ENCODE measurements at regions not wholly inside any gene's neighbourhood (a gene's known extent, or its start where the extent isn't known, plus 50 kb on each side); places are given as distances from the start of the nearest gene placed in this dataset.

DNA sequence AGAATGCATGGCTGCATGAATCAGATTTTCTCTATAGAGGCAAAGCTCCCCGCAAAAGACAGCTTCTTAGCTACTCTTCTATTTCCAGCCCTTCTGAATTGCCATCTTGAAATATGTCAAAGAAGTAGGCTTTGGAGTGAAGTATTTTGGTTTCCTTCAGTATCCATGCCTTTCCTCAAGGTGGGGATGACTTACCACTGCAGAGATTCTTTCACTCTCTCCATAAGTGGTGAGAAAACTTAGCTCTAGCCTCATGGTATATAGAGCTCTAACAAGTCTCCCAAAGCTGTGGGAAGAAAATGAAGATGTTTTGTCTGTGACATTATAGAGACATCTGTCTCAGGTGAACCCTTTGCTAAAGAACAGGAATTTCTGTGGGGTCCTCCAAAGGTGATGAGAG lies 89.6 kb upstream of the ITGB1 start:
- H3K9me3 ChIP-seq, result no peaks in the 10 kb centered on the region
- H3K27me3 ChIP-seq, result no peaks in the 10 kb centered on the region
- WGBS, 2 donors, result 100% methylated on average over 1 of the region's 1 CpG
- H3K27ac ChIP-seq, result no peak overlapping the region
- H3K4me1 ChIP-seq, result no peaks in the 10 kb centered on the region
- no peak overlapping the region for H3K4me3 ChIP-seq
- TF ChIP-seq POLR2A (IDR thresholded peaks at IDR 0.05), result no peak
- TF ChIP-seq, protein P1, sequence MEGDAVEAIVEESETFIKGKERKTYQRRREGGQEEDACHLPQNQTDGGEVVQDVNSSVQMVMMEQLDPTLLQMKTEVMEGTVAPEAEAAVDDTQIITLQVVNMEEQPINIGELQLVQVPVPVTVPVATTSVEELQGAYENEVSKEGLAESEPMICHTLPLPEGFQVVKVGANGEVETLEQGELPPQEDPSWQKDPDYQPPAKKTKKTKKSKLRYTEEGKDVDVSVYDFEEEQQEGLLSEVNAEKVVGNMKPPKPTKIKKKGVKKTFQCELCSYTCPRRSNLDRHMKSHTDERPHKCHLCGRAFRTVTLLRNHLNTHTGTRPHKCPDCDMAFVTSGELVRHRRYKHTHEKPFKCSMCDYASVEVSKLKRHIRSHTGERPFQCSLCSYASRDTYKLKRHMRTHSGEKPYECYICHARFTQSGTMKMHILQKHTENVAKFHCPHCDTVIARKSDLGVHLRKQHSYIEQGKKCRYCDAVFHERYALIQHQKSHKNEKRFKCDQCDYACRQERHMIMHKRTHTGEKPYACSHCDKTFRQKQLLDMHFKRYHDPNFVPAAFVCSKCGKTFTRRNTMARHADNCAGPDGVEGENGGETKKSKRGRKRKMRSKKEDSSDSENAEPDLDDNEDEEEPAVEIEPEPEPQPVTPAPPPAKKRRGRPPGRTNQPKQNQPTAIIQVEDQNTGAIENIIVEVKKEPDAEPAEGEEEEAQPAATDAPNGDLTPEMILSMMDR (IDR thresholded peaks at IDR 0.05), result no peak
- no peak for TF ChIP-seq EP300 (IDR thresholded peaks at IDR 0.05)
- no peaks in the 10 kb centered on the region for H3K36me3 ChIP-seq
- DNase-seq (ENCODE audit: low spot score in 2 of 2), result no peak

DNA sequence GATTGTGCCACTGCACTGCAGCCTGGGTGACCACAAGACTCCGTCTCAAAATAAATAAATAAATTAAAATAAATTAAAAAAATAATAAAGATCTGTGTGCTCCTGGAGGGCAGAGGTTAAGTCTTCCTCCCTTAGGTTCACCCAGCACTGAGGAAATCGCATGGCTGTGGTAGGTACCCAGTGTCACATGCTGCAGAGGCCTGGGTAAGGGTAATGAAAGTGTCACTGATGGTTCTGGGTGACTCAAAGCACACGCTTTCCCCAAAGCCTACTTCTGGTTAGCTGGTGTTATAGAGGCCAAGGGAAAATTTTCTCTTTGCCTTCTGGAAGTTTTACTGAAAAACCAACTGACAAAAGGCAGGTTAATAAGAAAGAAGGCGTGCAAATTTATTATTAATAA lies 88.8 kb upstream of the ITGB1 start:
- Histone ChIP-seq H3K9me3 (no peaks in the 10 kb centered on the region), H3K36me3 (no peaks in the 10 kb centered on the region), H3K4me3 (no peak overlapping the region), H3K4me1 (no peaks in the 10 kb centered on the region), H3K27me3 (no peaks in the 10 kb centered on the region), H3K27ac (no peak overlapping the region)
- TF ChIP-seq, protein P1 (IDR thresholded peaks at IDR 0.05), result no peak
- TF ChIP-seq POLR2A (IDR thresholded peaks at IDR 0.05) (no peak), EP300 (IDR thresholded peaks at IDR 0.05) (no peak)
- DNase-seq (ENCODE audit: low spot score in 2 of 2), result no peak
- WGBS, 2 donors, result 89 to 95% methylated on average over 4 of the region's 4 CpGs

DNA sequence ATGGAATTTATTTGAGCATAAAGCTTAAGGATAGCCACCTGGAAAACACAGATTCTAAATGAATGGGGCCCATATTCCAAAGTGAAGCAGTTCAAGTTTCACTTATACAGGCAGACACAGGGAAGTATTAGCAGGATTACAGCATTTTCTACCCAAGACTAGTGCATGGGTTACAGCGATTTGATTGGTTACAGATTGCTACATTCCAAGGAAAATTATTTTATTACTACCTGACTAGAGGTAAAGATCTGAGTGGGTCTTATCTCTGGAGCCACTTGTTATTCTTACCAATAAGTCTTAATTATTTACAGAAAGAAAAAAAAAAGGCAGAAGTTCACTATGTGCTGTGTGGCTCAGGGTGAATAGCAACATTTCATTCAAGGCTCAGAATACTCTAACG lies 87.4 kb upstream of the ITGB1 start:
- WGBS, 2 donors, result 87 to 89% methylated on average over 2 of the region's 2 CpGs
- Histone ChIP-seq H3K27me3 (no peaks in the 10 kb centered on the region), H3K36me3 (no peaks in the 10 kb centered on the region), H3K4me3 (no peak overlapping the region), H3K4me1 (no peaks in the 10 kb centered on the region), H3K27ac (no peak overlapping the region), H3K9me3 (no peaks in the 10 kb centered on the region)
- TF ChIP-seq, protein P1 (IDR thresholded peaks at IDR 0.05), result no peak
- TF ChIP-seq POLR2A (IDR thresholded peaks at IDR 0.05) (no peak), EP300 (IDR thresholded peaks at IDR 0.05) (no peak)
- no peak for DNase-seq (ENCODE audit: low spot score in 2 of 2)

DNA sequence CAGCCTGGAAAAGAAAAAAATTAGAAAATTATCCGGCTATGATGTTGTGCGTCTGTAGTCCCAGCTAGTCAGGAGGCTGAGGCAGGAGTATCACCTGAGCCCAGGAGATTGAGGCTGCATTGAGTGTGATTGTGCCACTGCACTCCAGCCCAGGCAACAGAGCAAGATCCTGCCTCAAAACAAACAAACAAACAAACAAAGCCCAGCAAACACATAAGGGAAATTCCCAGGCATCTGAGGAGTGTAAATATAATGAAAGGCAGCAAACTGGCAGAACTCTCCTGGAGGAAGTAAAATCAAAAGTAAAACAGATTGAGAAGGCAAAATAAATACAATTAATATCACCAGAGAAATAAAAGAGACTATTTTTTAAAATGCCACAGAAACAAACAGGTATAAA lies 84.5 kb upstream of the ITGB1 start:
- TF ChIP-seq EP300 (IDR thresholded peaks at IDR 0.05), result no peak
- TF ChIP-seq, protein P1 (IDR thresholded peaks at IDR 0.05), result no peak
- no peak for TF ChIP-seq POLR2A (IDR thresholded peaks at IDR 0.05)
- no peaks in the 10 kb centered on the region for H3K4me1 ChIP-seq
- no peaks in the 10 kb centered on the region for H3K27me3 ChIP-seq
- H3K4me3 ChIP-seq, result no peak overlapping the region
- no peak overlapping the region for H3K27ac ChIP-seq
- no peak for DNase-seq (ENCODE audit: low spot score in 2 of 2)
- H3K36me3 ChIP-seq, result no peaks in the 10 kb centered on the region
- WGBS, 2 donors, result 94 to 100% methylated on average over 2 of the region's 2 CpGs
- H3K9me3 ChIP-seq, result no peaks in the 10 kb centered on the region

DNA sequence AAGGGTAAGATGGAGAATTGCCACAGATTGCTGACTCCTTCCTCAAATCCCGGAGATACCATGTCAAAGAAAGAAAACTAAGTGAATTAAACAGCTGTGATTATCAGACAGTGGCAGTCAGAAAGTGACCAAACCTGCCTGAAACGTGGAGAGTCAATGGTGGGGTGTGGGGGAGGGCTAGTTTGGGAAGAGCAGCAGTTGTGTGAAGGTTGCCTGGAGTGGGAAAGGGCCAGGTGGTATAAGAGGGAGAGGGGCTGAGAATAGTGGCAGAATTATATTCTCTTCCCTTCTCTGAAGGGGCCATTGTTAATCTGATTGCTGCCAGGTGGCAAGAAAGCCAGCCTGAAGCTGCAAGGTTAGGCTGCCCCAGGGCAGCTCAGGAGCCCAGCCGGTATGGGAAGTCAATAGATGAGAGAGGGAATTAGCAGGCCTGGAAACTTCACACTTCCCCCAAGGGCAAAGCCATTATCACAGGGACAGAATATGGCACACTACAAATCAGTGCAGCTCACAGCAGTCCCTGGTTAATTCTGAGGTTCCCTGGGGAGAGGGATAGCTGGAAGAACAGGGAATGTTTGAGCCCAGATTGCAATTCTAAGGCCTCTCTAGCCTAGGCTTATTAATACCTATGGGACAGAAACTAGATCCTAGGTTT lies 83.9 kb upstream of the ITGB1 start:
- no peak overlapping the region for H3K27ac ChIP-seq
- DNase-seq (ENCODE audit: low spot score in 2 of 2), result no peak
- no peak overlapping the region for H3K4me3 ChIP-seq
- H3K9me3 ChIP-seq, result no peaks in the 10 kb centered on the region
- H3K27me3 ChIP-seq, result no peaks in the 10 kb centered on the region
- no peaks in the 10 kb centered on the region for H3K4me1 ChIP-seq
- TF ChIP-seq, protein P1 (IDR thresholded peaks at IDR 0.05), result no peak
- TF ChIP-seq POLR2A (IDR thresholded peaks at IDR 0.05) (no peak), EP300 (IDR thresholded peaks at IDR 0.05) (no peak)
- H3K36me3 ChIP-seq, result no peaks in the 10 kb centered on the region
- 73 to 78% methylated on average over 3 of the region's 3 CpGs for WGBS, 2 donors
